ENCODE measurements at regions not wholly inside any gene's neighbourhood (a gene's known extent, or its start where the extent isn't known, plus 50 kb on each side); places are given as distances from the start of the nearest gene placed in this dataset.
"Not testable (repeated sequence)": the region's sequence is repeated elsewhere in the genome, so short reads cannot be mapped to it uniquely, and the experiment has no call there.

GRCh38 chr4:180341926-180342325 lies 1901.3 kb upstream of the TENM3 start:
- Histone ChIP-seq H3K4ac (ENCODE audit: low read depth, low read length) (no peak overlapping the region), H4K91ac (ENCODE audit: low read depth, low read length) (no peak overlapping the region), H2BK12ac (ENCODE audit: low read length) (no peak overlapping the region), H2AK5ac (ENCODE audit: low read length) (no peak overlapping the region), H3K79me2 (ENCODE audit: control insufficient read depth, insufficient read depth, low read length, poor library complexity) (no peaks in the 10 kb centered on the region), H3K4me1 (ENCODE audit: control insufficient read depth in 1 of 2, insufficient read depth in 2 of 2, low read length in 2 of 2) (no peaks in the 10 kb centered on the region), H3K36me3 (ENCODE audit: control insufficient read depth in 1 of 2, insufficient read depth in 2 of 2, low read length in 2 of 2) (no peaks in the 10 kb centered on the region), H4K12ac (ENCODE audit: low read depth, low read length) (no peak overlapping the region), H2AFZ (ENCODE audit: insufficient read depth, low read length, poor library complexity) (no peak overlapping the region), H3K27me3 (ENCODE audit: insufficient read depth, low read length) (no peaks in the 10 kb centered on the region), H3K18ac (ENCODE audit: low read length) (no peak overlapping the region), H3K27ac (ENCODE audit: low read depth, low read length) (no peak overlapping the region), H3K9me3 (ENCODE audit: insufficient read depth, low read depth, low read length) (no peaks in the 10 kb centered on the region), H3K4me3 (ENCODE audit: low read depth, low read length) (no peak overlapping the region), H4K8ac (ENCODE audit: low read depth, low read length) (no peak overlapping the region), H3K79me1 (ENCODE audit: low read length) (no peaks in the 10 kb centered on the region), H3K23ac (ENCODE audit: low read length) (no peak overlapping the region), H3K14ac (ENCODE audit: low read length) (no peak overlapping the region), H3K4me2 (ENCODE audit: low read length) (no peak overlapping the region), H2BK5ac (ENCODE audit: low read depth, low read length, poor library complexity) (no peak overlapping the region), H3K9ac (ENCODE audit: low read length) (no peak overlapping the region), H2BK120ac (ENCODE audit: insufficient read depth, low read length, poor library complexity) (no peak overlapping the region)
- no CpG with 5 or more reads among the region's 5 CpGs for WGBS (ENCODE audit: extremely low coverage, insufficient coverage, insufficient read length)
- DNase-seq, result no peak

- WGBS (ENCODE audit: extremely low coverage, insufficient coverage, insufficient read length), result no CpG with 5 or more reads among the region's 2 CpGs
- H4K8ac ChIP-seq (ENCODE audit: low read depth, low read length), result no peak overlapping the region
- H3K27ac ChIP-seq (ENCODE audit: low read depth, low read length), result no peak overlapping the region
- no peak overlapping the region for H4K91ac ChIP-seq (ENCODE audit: low read depth, low read length)
- no peaks in the 10 kb centered on the region for H3K9me3 ChIP-seq (ENCODE audit: insufficient read depth, low read depth, low read length)
- no peak overlapping the region for H3K9ac ChIP-seq (ENCODE audit: low read length)
- no peaks in the 10 kb centered on the region for H3K79me1 ChIP-seq (ENCODE audit: low read length)
- no peak overlapping the region for H3K18ac ChIP-seq (ENCODE audit: low read length)
- H3K79me2 ChIP-seq (ENCODE audit: control insufficient read depth, insufficient read depth, low read length, poor library complexity), result no peaks in the 10 kb centered on the region
- no peaks in the 10 kb centered on the region for H3K27me3 ChIP-seq (ENCODE audit: insufficient read depth, low read length)
- H2BK120ac ChIP-seq (ENCODE audit: insufficient read depth, low read length, poor library complexity), result no peak overlapping the region
- no peak overlapping the region for H2AFZ ChIP-seq (ENCODE audit: insufficient read depth, low read length, poor library complexity)
- no peak overlapping the region for H3K23ac ChIP-seq (ENCODE audit: low read length)
- H3K14ac ChIP-seq (ENCODE audit: low read length), result no peak overlapping the region
- H2AK5ac ChIP-seq (ENCODE audit: low read length), result no peak overlapping the region
- H4K12ac ChIP-seq (ENCODE audit: low read depth, low read length), result no peak overlapping the region
- H3K4me2 ChIP-seq (ENCODE audit: low read length), result no peak overlapping the region
- no peak overlapping the region for H2BK5ac ChIP-seq (ENCODE audit: low read depth, low read length, poor library complexity)
- H3K4ac ChIP-seq (ENCODE audit: low read depth, low read length), result no peak overlapping the region
- H3K36me3 ChIP-seq (ENCODE audit: control insufficient read depth in 1 of 2, insufficient read depth in 2 of 2, low read length in 2 of 2), result no peaks in the 10 kb centered on the region
- DNase-seq, result no peak
- H3K4me3 ChIP-seq (ENCODE audit: low read depth, low read length), result no peak overlapping the region
- H3K4me1 ChIP-seq (ENCODE audit: control insufficient read depth in 1 of 2, insufficient read depth in 2 of 2, low read length in 2 of 2), result no peaks in the 10 kb centered on the region
- H2BK12ac ChIP-seq (ENCODE audit: low read length), result no peak overlapping the region
Measured at GRCh38 chr4:180350901-180351300, 1892.3 kb upstream of the TENM3 start.

- no peak overlapping the region for H4K91ac ChIP-seq (ENCODE audit: low read depth, low read length)
- no peak overlapping the region for H3K9ac ChIP-seq (ENCODE audit: low read length)
- no peaks in the 10 kb centered on the region for H3K9me3 ChIP-seq (ENCODE audit: insufficient read depth, low read depth, low read length)
- H3K4me1 ChIP-seq (ENCODE audit: control insufficient read depth in 1 of 2, insufficient read depth in 2 of 2, low read length in 2 of 2), result no peaks in the 10 kb centered on the region
- H2AFZ ChIP-seq (ENCODE audit: insufficient read depth, low read length, poor library complexity), result no peak overlapping the region
- H3K4me3 ChIP-seq (ENCODE audit: low read depth, low read length), result no peak overlapping the region
- no peak overlapping the region for H3K14ac ChIP-seq (ENCODE audit: low read length)
- H4K12ac ChIP-seq (ENCODE audit: low read depth, low read length), result no peak overlapping the region
- no peaks in the 10 kb centered on the region for H3K27me3 ChIP-seq (ENCODE audit: insufficient read depth, low read length)
- H3K27ac ChIP-seq (ENCODE audit: low read depth, low read length), result no peak overlapping the region
- H3K79me1 ChIP-seq (ENCODE audit: low read length), result no peaks in the 10 kb centered on the region
- no peaks in the 10 kb centered on the region for H3K36me3 ChIP-seq (ENCODE audit: control insufficient read depth in 1 of 2, insufficient read depth in 2 of 2, low read length in 2 of 2)
- H2BK12ac ChIP-seq (ENCODE audit: low read length), result no peak overlapping the region
- H2AK5ac ChIP-seq (ENCODE audit: low read length), result no peak overlapping the region
- H3K4me2 ChIP-seq (ENCODE audit: low read length), result no peak overlapping the region
- no peaks in the 10 kb centered on the region for H3K79me2 ChIP-seq (ENCODE audit: control insufficient read depth, insufficient read depth, low read length, poor library complexity)
- no peak overlapping the region for H2BK5ac ChIP-seq (ENCODE audit: low read depth, low read length, poor library complexity)
- DNase-seq, result no peak
- H2BK120ac ChIP-seq (ENCODE audit: insufficient read depth, low read length, poor library complexity), result no peak overlapping the region
- no peak overlapping the region for H4K8ac ChIP-seq (ENCODE audit: low read depth, low read length)
- no peak overlapping the region for H3K4ac ChIP-seq (ENCODE audit: low read depth, low read length)
- H3K18ac ChIP-seq (ENCODE audit: low read length), result no peak overlapping the region
- H3K23ac ChIP-seq (ENCODE audit: low read length), result no peak overlapping the region
Measured at GRCh38 chr4:180356766-180357165, 1886.4 kb upstream of the TENM3 start.

GRCh38 chr4:180360113-180360512 lies 1883.1 kb upstream of the TENM3 start:
- not testable (repeated sequence) for H3K4me1 ChIP-seq (ENCODE audit: control insufficient read depth in 1 of 2, insufficient read depth in 2 of 2, low read length in 2 of 2); H2BK120ac ChIP-seq (ENCODE audit: insufficient read depth, low read length, poor library complexity); H3K4me2 ChIP-seq (ENCODE audit: low read length); H2AK5ac ChIP-seq (ENCODE audit: low read length); H3K79me1 ChIP-seq (ENCODE audit: low read length); H3K23ac ChIP-seq (ENCODE audit: low read length); H3K9me3 ChIP-seq (ENCODE audit: insufficient read depth, low read depth, low read length); H3K36me3 ChIP-seq (ENCODE audit: control insufficient read depth in 1 of 2, insufficient read depth in 2 of 2, low read length in 2 of 2); DNase-seq; H3K27ac ChIP-seq (ENCODE audit: low read depth, low read length); H2BK12ac ChIP-seq (ENCODE audit: low read length); H2AFZ ChIP-seq (ENCODE audit: insufficient read depth, low read length, poor library complexity); H3K9ac ChIP-seq (ENCODE audit: low read length); H3K4ac ChIP-seq (ENCODE audit: low read depth, low read length); H2BK5ac ChIP-seq (ENCODE audit: low read depth, low read length, poor library complexity); H4K12ac ChIP-seq (ENCODE audit: low read depth, low read length); H3K27me3 ChIP-seq (ENCODE audit: insufficient read depth, low read length); H3K4me3 ChIP-seq (ENCODE audit: low read depth, low read length); H3K79me2 ChIP-seq (ENCODE audit: control insufficient read depth, insufficient read depth, low read length, poor library complexity); H4K8ac ChIP-seq (ENCODE audit: low read depth, low read length); H3K14ac ChIP-seq (ENCODE audit: low read length); H3K18ac ChIP-seq (ENCODE audit: low read length); H4K91ac ChIP-seq (ENCODE audit: low read depth, low read length)
- no CpG with 5 or more reads among the region's 4 CpGs for WGBS (ENCODE audit: extremely low coverage, insufficient coverage, insufficient read length)

- H2BK120ac ChIP-seq (ENCODE audit: insufficient read depth, low read length, poor library complexity), result no peak overlapping the region
- no peak overlapping the region for H3K14ac ChIP-seq (ENCODE audit: low read length)
- no peak overlapping the region for H4K8ac ChIP-seq (ENCODE audit: low read depth, low read length)
- H2BK12ac ChIP-seq (ENCODE audit: low read length), result no peak overlapping the region
- H3K4me2 ChIP-seq (ENCODE audit: low read length), result no peak overlapping the region
- H3K36me3 ChIP-seq (ENCODE audit: control insufficient read depth in 1 of 2, insufficient read depth in 2 of 2, low read length in 2 of 2), result no peaks in the 10 kb centered on the region
- H3K79me1 ChIP-seq (ENCODE audit: low read length), result no peaks in the 10 kb centered on the region
- no CpG with 5 or more reads among the region's 5 CpGs for WGBS (ENCODE audit: extremely low coverage, insufficient coverage, insufficient read length)
- no peaks in the 10 kb centered on the region for H3K4me1 ChIP-seq (ENCODE audit: control insufficient read depth in 1 of 2, insufficient read depth in 2 of 2, low read length in 2 of 2)
- no peak for DNase-seq
- no peak overlapping the region for H4K91ac ChIP-seq (ENCODE audit: low read depth, low read length)
- H2BK5ac ChIP-seq (ENCODE audit: low read depth, low read length, poor library complexity), result no peak overlapping the region
- H3K27me3 ChIP-seq (ENCODE audit: insufficient read depth, low read length), result no peaks in the 10 kb centered on the region
- H3K9ac ChIP-seq (ENCODE audit: low read length), result no peak overlapping the region
- H3K27ac ChIP-seq (ENCODE audit: low read depth, low read length), result no peak overlapping the region
- no peak overlapping the region for H3K23ac ChIP-seq (ENCODE audit: low read length)
- H4K12ac ChIP-seq (ENCODE audit: low read depth, low read length), result no peak overlapping the region
- H3K9me3 ChIP-seq (ENCODE audit: insufficient read depth, low read depth, low read length), result no peaks in the 10 kb centered on the region
- no peak overlapping the region for H3K18ac ChIP-seq (ENCODE audit: low read length)
- H3K79me2 ChIP-seq (ENCODE audit: control insufficient read depth, insufficient read depth, low read length, poor library complexity), result no peaks in the 10 kb centered on the region
- no peak overlapping the region for H3K4ac ChIP-seq (ENCODE audit: low read depth, low read length)
- H2AFZ ChIP-seq (ENCODE audit: insufficient read depth, low read length, poor library complexity), result no peak overlapping the region
- H3K4me3 ChIP-seq (ENCODE audit: low read depth, low read length), result no peak overlapping the region
- no peak overlapping the region for H2AK5ac ChIP-seq (ENCODE audit: low read length)
Measured at GRCh38 chr4:180363815-180364214, 1879.4 kb upstream of the TENM3 start.
